Endothelial cell of umbilical vein (primary cell): ENCODE measurements at regions not wholly inside any gene's neighbourhood (a gene's known extent, or its start where the extent isn't known, plus 50 kb on each side); places are given as distances from the start of the nearest gene placed in this dataset.

Experiments
- FOS ChIP-seq: IDR thresholded peaks from 2 replicates; pipeline ENCODE4 v1.6.1; 2011; ENCODE audit warnings: mild to moderate bottlenecking, low read length, moderate library complexity, borderline replicate concordance; ENCODE audit not compliant: insufficient read depth
- POLR2A ChIP-seq: IDR thresholded peaks from 2 replicates; pipeline ENCODE4 v1.6.1; 2012; ENCODE audit warnings: low read depth, mild to moderate bottlenecking, control low read depth, low read length
- POLR2AphosphoS5 ChIP-seq: IDR thresholded peaks from 2 replicates; pipeline ENCODE4 v1.6.1; 2012; ENCODE audit warnings: low read depth, mild to moderate bottlenecking, control low read depth, low read length, moderate library complexity; ENCODE audit not compliant: insufficient read depth
- TF ChIP-seq, protein P1 (sequence below), 2 donors: IDR thresholded peaks; 1 replicate in 1 of 2; 2 replicates in 1 of 2; pipeline ENCODE4 v1.5.1; 2011; ENCODE audit warnings: low read length in 2 of 2, mild to moderate bottlenecking in 2 of 2, moderate library complexity in 2 of 2, control low read depth in 1 of 2, inconsistent platforms in 1 of 2, low read depth in 1 of 2; ENCODE audit not compliant: insufficient read depth in 1 of 2; ENCODE audit errors: extremely low read depth in 1 of 2
- TF ChIP-seq, protein P2 (sequence below): IDR thresholded peaks from 2 replicates; pipeline ENCODE4 v1.6.1; 2011; ENCODE audit not compliant: insufficient read depth, insufficient read length

DNA sequence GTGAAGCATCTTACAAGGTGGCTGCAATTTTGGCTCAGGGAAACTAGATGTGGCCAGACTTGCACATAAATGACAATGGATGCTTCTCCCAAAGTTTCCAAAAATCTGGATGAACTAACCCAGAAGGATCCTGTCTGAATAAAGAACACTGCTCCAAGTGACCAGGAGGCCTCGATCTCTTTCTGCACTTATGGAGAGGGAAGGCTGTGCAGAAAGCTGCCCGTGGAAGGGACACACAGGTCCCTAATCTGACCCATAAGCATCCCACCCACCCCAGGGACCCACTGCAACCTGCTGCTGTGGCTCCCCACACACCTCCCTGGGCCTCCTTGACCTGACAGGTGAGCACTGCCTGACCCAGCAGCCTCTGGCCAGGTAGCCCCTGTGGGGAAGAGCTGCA, 74.6 kb upstream of the SEC14L1 start:
- TF ChIP-seq, protein P1, sequence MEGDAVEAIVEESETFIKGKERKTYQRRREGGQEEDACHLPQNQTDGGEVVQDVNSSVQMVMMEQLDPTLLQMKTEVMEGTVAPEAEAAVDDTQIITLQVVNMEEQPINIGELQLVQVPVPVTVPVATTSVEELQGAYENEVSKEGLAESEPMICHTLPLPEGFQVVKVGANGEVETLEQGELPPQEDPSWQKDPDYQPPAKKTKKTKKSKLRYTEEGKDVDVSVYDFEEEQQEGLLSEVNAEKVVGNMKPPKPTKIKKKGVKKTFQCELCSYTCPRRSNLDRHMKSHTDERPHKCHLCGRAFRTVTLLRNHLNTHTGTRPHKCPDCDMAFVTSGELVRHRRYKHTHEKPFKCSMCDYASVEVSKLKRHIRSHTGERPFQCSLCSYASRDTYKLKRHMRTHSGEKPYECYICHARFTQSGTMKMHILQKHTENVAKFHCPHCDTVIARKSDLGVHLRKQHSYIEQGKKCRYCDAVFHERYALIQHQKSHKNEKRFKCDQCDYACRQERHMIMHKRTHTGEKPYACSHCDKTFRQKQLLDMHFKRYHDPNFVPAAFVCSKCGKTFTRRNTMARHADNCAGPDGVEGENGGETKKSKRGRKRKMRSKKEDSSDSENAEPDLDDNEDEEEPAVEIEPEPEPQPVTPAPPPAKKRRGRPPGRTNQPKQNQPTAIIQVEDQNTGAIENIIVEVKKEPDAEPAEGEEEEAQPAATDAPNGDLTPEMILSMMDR (IDR thresholded peaks at IDR 0.05; ENCODE audit: extremely low read depth in 1 of 2, insufficient read depth in 1 of 2, low read depth in 1 of 2, low read length in 2 of 2): no peak
- no peak for TF ChIP-seq POLR2AphosphoS5
- TF ChIP-seq, protein P2, sequence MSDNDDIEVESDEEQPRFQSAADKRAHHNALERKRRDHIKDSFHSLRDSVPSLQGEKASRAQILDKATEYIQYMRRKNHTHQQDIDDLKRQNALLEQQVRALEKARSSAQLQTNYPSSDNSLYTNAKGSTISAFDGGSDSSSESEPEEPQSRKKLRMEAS: no peak
- no peak for TF ChIP-seq POLR2A
- TF ChIP-seq FOS: no peak
